M059J (cell line): ENCODE measurements at regions not wholly inside any gene's neighbourhood (a gene's known extent, or its start where the extent isn't known, plus 50 kb on each side); places are given as distances from the start of the nearest gene placed in this dataset.

ENCODE experiments used
- DNase-seq: peaks from one replicate; pipeline ENCODE4 v3.0.0-alpha.2; 2012; ENCODE audit warnings: low read depth

- DNase-seq = peak; percentile 1
Measured at GRCh38 chr13:60286707-60287106, 110.3 kb upstream of the TDRD3 start.

- no peak for DNase-seq
Measured at GRCh38 chr13:60288569-60288968, 108.5 kb upstream of the TDRD3 start.

GRCh38 chr13:60303166-60303565 lies 93.9 kb upstream of the TDRD3 start:
- DNase-seq = no peak

- DNase-seq = no peak
Measured at GRCh38 chr13:60311527-60311926, 85.5 kb upstream of the TDRD3 start.

GRCh38 chr13:60312851-60313505 lies 84.0 kb upstream of the TDRD3 start:
- no peak for DNase-seq

- DNase-seq = no peak
Measured at GRCh38 chr13:60318186-60318585, 78.8 kb upstream of the TDRD3 start.

GRCh38 chr13:60324131-60324530 lies 72.9 kb upstream of the TDRD3 start:
- DNase-seq = no peak

- DNase-seq = no peak
Measured at GRCh38 chr13:60326273-60326672, 70.7 kb upstream of the TDRD3 start.

GRCh38 chr13:60327511-60327910 lies 69.5 kb upstream of the TDRD3 start:
- no peak for DNase-seq

- no peak for DNase-seq
Measured at GRCh38 chr13:60328073-60328472, 68.9 kb upstream of the TDRD3 start.

- DNase-seq = peak; percentile 26
Measured at GRCh38 chr13:60329221-60329923, 67.6 kb upstream of the TDRD3 start.

GRCh38 chr13:60331249-60332012 lies 65.6 kb upstream of the TDRD3 start:
- DNase-seq = no peak

GRCh38 chr13:60332682-60333081 lies 64.3 kb upstream of the TDRD3 start:
- DNase-seq = no peak

- DNase-seq = no peak
Measured at GRCh38 chr13:60334310-60334709, 62.7 kb upstream of the TDRD3 start.

- DNase-seq = peak; percentile 5
Measured at GRCh38 chr13:60335531-60335930, 61.5 kb upstream of the TDRD3 start.

- DNase-seq = no peak
Measured at GRCh38 chr13:60338754-60339153, 58.3 kb upstream of the TDRD3 start.

GRCh38 chr13:60343978-60344377 lies 53.0 kb upstream of the TDRD3 start:
- DNase-seq = no peak

- no peak for DNase-seq
Measured at GRCh38 chr13:60347174-60347573, 49.8 kb upstream of the TDRD3 start.
